HepG2 (cell line): ENCODE measurements at regions not wholly inside any gene's neighbourhood (a gene's known extent, or its start where the extent isn't known, plus 50 kb on each side); places are given as distances from the start of the nearest gene placed in this dataset.

Source experiments
- ATAC-seq: fragments of 200-7000 bp; cut with Tn5 transposase; 3 replicates; pipeline ENCODE4 v1.9.1; 2020; ENCODE audit warnings: mild to moderate bottlenecking, moderate library complexity
- BruUV-seq: library from RNA; stranded (reverse); fragments of 400-500 nt; replicated peaks from 2 replicates; lab custom pipeline; 2021; lab: Mats Ljungman, UMichigan
- CTCF ChIA-PET: fragments of 300-600 bp; formaldehyde crosslinking; extraction: SDS; loops from one replicate; lab custom pipeline; 2021; ENCODE audit warnings: low total read pairs, inconsistent platforms, low intra/inter-chr PET ratio; lab: Yijun Ruan, JAX
- POLR2A ChIA-PET: fragments of 350-600 bp; sonication (Branson Sonifier 250); formaldehyde crosslinking; loops from one replicate; lab custom pipeline; 2020; ENCODE audit warnings: antibody characterized with exemption, inconsistent platforms; lab: Yijun Ruan, JAX
- DNase-seq: peaks from one replicate; pipeline ENCODE4 v3.0.0-alpha.2; 2015; ENCODE audit warnings: low spot score
- FAIRE-seq: peaks from 3 replicates; lab custom pipeline; 2011; peaks lifted over from hg19 to GRCh38; lab: Jason Lieb, UNC
- H2AFZ ChIP-seq: one replicate; pipeline ENCODE4 v1.6.1; 2011; ENCODE audit warnings: low read length, inconsistent platforms
- H3K27ac ChIP-seq: fragments of 300-600 bp; 3 replicates; pipeline ENCODE4 v1.8.0; 2011; ENCODE audit warnings: mixed run types, mild to moderate bottlenecking, mixed read lengths, low read length, inconsistent platforms; ENCODE audit not compliant: insufficient read depth; ENCODE audit errors: extremely low read length
- H3K27me3 ChIP-seq, 2 experiments: fragments of 200-600 bp in 1 of 2; 2 replicates in 1 of 2; 3 replicates in 1 of 2; pipeline versions ENCODE4 v1.6.0 to v1.8.0; 2011; ENCODE audit warnings: low read length in 2 of 2, mild to moderate bottlenecking in 2 of 2, moderate library complexity in 2 of 2, inconsistent platforms in 1 of 2; ENCODE audit not compliant: insufficient read depth in 2 of 2, control insufficient read depth in 1 of 2
- H3K36me3 ChIP-seq, 2 experiments: fragments of 200-600 bp in 1 of 2; replicated peaks in 1 of 2; 2 replicates in 1 of 2; 3 replicates in 1 of 2; pipeline versions ENCODE4 v1.5.1 to v1.8.0; 2011; ENCODE audit warnings: low read length in 2 of 2, inconsistent platforms in 1 of 2; ENCODE audit not compliant: insufficient read depth in 2 of 2, control insufficient read depth in 1 of 2
- H3K4me1 ChIP-seq: 2 replicates; pipeline ENCODE4 v1.5.1; 2012; ENCODE audit warnings: low read length, inconsistent platforms; ENCODE audit not compliant: insufficient read depth
- H3K4me2 ChIP-seq: 2 replicates; pipeline ENCODE4 v1.6.0; 2011; ENCODE audit warnings: low read depth, low read length, inconsistent platforms
- H3K4me3 ChIP-seq, 3 experiments: fragments of 200-600 bp in 1 of 3; sonication (generic), shearing (Covaris generic) in 1 of 3; replicated peaks in 1 of 3; 2 replicates each; pipeline ENCODE4 v1.5.1; 2011 to 2016; ENCODE audit warnings: low read length in 3 of 3, inconsistent platforms in 2 of 3, low read depth in 2 of 3, mild to moderate bottlenecking in 2 of 3, control low read depth in 1 of 3, mixed read lengths in 1 of 3; ENCODE audit not compliant: insufficient read depth in 1 of 3
- H3K79me2 ChIP-seq: one replicate; pipeline ENCODE4 v1.6.1; 2011; ENCODE audit warnings: low read length, inconsistent platforms; ENCODE audit not compliant: insufficient read depth
- H3K9ac ChIP-seq: 2 replicates; pipeline ENCODE4 v1.6.0; 2011; ENCODE audit warnings: mild to moderate bottlenecking, low read depth, low read length, inconsistent platforms; ENCODE audit not compliant: insufficient read depth
- H3K9me3 ChIP-seq: 2 replicates; pipeline ENCODE4 v1.5.1; 2012; ENCODE audit warnings: mild to moderate bottlenecking, low read length
- H4K20me1 ChIP-seq: 2 replicates; pipeline ENCODE4 v1.6.0; 2011; ENCODE audit warnings: inconsistent platforms, mild to moderate bottlenecking, low read length, moderate library complexity; ENCODE audit not compliant: insufficient read depth
- ATF2 ChIP-seq: sonication (generic); formaldehyde crosslinking; IDR thresholded peaks from 2 replicates; pipeline ENCODE4 v1.4.0; 2020; ENCODE audit warnings: missing genetic modification reagents
- MNT ChIP-seq: fragments of 450-650 bp; IDR thresholded peaks from 2 replicates; pipeline ENCODE4 v1.6.1; 2016
- NKX3-1 ChIP-seq: sonication (generic); formaldehyde crosslinking; IDR thresholded peaks from 2 replicates; pipeline ENCODE4 v1.5.0; 2020; ENCODE audit warnings: missing genetic modification reagents
- PITX1 ChIP-seq: sonication (generic); formaldehyde crosslinking; IDR thresholded peaks from 2 replicates; pipeline ENCODE4 v1.5.1; 2020; ENCODE audit warnings: mild to moderate bottlenecking, missing genetic modification reagents
- THAP9 ChIP-seq: sonication (generic); formaldehyde crosslinking; IDR thresholded peaks from 2 replicates; pipeline ENCODE4; 2020; ENCODE audit warnings: missing genetic modification reagents, mild to moderate bottlenecking, borderline replicate concordance
- ZBTB25 ChIP-seq: IDR thresholded peaks from 2 replicates; pipeline ENCODE4 v1.6.1; 2018; ENCODE audit warnings: missing genetic modification reagents
- ZFX ChIP-seq: sonication (generic); formaldehyde crosslinking; IDR thresholded peaks from 2 replicates; pipeline ENCODE4 v1.4.0; 2020; ENCODE audit warnings: mild to moderate bottlenecking, low read depth, missing genetic modification reagents, moderate library complexity
- ZNF207 ChIP-seq: fragments of 450-650 bp; IDR thresholded peaks from 2 replicates; pipeline ENCODE4 v1.6.1; 2016; ENCODE audit warnings: antibody characterized with exemption, borderline replicate concordance
- ZNF382 ChIP-seq: sonication (generic); formaldehyde crosslinking; IDR thresholded peaks from 2 replicates; pipeline ENCODE4 v1.5.0; 2020; ENCODE audit warnings: missing genetic modification reagents, mild to moderate bottlenecking, borderline replicate concordance
- ZNF720 ChIP-seq: sonication (generic); formaldehyde crosslinking; IDR thresholded peaks from 2 replicates; pipeline ENCODE4 v1.4.0; 2020; ENCODE audit warnings: missing genetic modification reagents
- WGBS: methylation state at CpG from one replicate; pipeline ENCODE4 v1.1.6; 2017; ENCODE audit warnings: low lambda C conversion rate; 5-methylcytosine and 5-hydroxymethylcytosine counted together
- in situ Hi-C: cut with HindIII; loops from 2 replicates; pipeline ENCODE4 v1.10.0; 2017; ENCODE audit warnings: low pct_unique_long_range_greater_than_20kb; ENCODE audit not compliant: extremely low pct_ligation_motif_present
- intact Hi-C: fragments of 100-400 bp; cut with micrococcal nuclease; formaldehyde crosslinking; loops from one replicate; pipeline ENCODE4 v1.10.0; 2022; ENCODE audit not compliant: unreplicated experiment

GRCh38 chr2:187214306-187214705 lies 233.7 kb downstream of the CALCRL start:
- Histone ChIP-seq H2AFZ (no peak overlapping the region), H3K9ac (no peak overlapping the region), H3K9me3 (no peaks in the 10 kb centered on the region), H3K27ac (no peak overlapping the region), H3K36me3 (no peaks in the 10 kb centered on the region), H3K4me3 (no peak overlapping the region), H3K4me2 (no peak overlapping the region), H3K4me1 (no peaks in the 10 kb centered on the region), H4K20me1 (no peaks in the 10 kb centered on the region), H3K79me2 (no peaks in the 10 kb centered on the region), H3K27me3 (no peaks in the 10 kb centered on the region)
- DNase-seq (no peak), ATAC-seq (no peak), FAIRE-seq (no peak)
- in situ Hi-C loops: no loop called here
- no TSS peak for BruUV-seq
- intact Hi-C loops: no loop called here
- ChIA-PET CTCF (no interaction called here), POLR2A (no interaction called here)
- no peak for TF ChIP-seq NKX3-1 (CRISPR knock-in tag)
- TF ChIP-seq MNT: 0 out of 2 replicates have a peak, but pooled peaks have one; percentile 6
- TF ChIP-seq ZBTB25 (CRISPR knock-in tag): no peak
- 0% methylated on average over 3 of the region's 3 CpGs for WGBS

GRCh38 chr2:187213798-187214197 lies 234.3 kb downstream of the CALCRL start:
- H3K4me3 ChIP-seq: no peak overlapping the region
- ATAC-seq: no peak
- BruUV-seq: no TSS peak
- no peak for FAIRE-seq
- DNase-seq: no peak
- in situ Hi-C loops: no loop called here
- H3K79me2 ChIP-seq: no peaks in the 10 kb centered on the region
- no peaks in the 10 kb centered on the region for H4K20me1 ChIP-seq
- no peaks in the 10 kb centered on the region for H3K9me3 ChIP-seq
- no peak overlapping the region for H3K27ac ChIP-seq
- H3K36me3 ChIP-seq: no peaks in the 10 kb centered on the region
- POLR2A ChIA-PET: no interaction called here
- H3K27me3 ChIP-seq: no peaks in the 10 kb centered on the region
- CTCF ChIA-PET: no interaction called here
- H3K4me1 ChIP-seq: no peaks in the 10 kb centered on the region
- no peak overlapping the region for H3K9ac ChIP-seq
- H3K4me2 ChIP-seq: no peak overlapping the region
- intact Hi-C loops: no loop called here
- H2AFZ ChIP-seq: no peak overlapping the region
- TF ChIP-seq ZNF382 (CRISPR knock-in tag): no peak
- no peak for TF ChIP-seq ZNF207
- no peak for TF ChIP-seq ATF2 (CRISPR knock-in tag)
- TF ChIP-seq ZFX (CRISPR knock-in tag): no peak
- TF ChIP-seq ZNF720 (CRISPR knock-in tag): no peak
- TF ChIP-seq THAP9: no peak
- no peak for TF ChIP-seq PITX1 (CRISPR knock-in tag)
